Memory B cell (primary cell): ENCODE measurements at regions not wholly inside any gene's neighbourhood (a gene's known extent, or its start where the extent isn't known, plus 50 kb on each side); places are given as distances from the start of the nearest gene placed in this dataset.

Source experiments
- ATAC-seq: fragments of 150-1000 bp; cut with Tn5 transposase; 2 replicates; pipeline ENCODE4 v1.10.0; 2021; ENCODE audit warnings: low read depth, mild to moderate bottlenecking, moderate library complexity
- DNase-seq, 2 donors: peaks; one replicate each; pipeline ENCODE4 v3.0.0; 2022; ENCODE audit warnings: low spot score in 2 of 2
- H3K27ac Mint-ChIP-seq: one replicate; pipeline ENCODE4 v1.8.0; 2022; ENCODE audit warnings: mild to moderate bottlenecking, moderate library complexity, mixed read lengths
- H3K27me3 Mint-ChIP-seq: one replicate; pipeline ENCODE4 v1.8.0; 2022; ENCODE audit warnings: mixed read lengths
- H3K36me3 Mint-ChIP-seq: one replicate; pipeline ENCODE4 v1.8.0; 2022; ENCODE audit warnings: mild to moderate bottlenecking, mixed read lengths
- H3K4me1 Mint-ChIP-seq: one replicate; pipeline ENCODE4 v1.8.0; 2022; ENCODE audit warnings: mixed read lengths
- H3K4me3 Mint-ChIP-seq: one replicate; pipeline ENCODE4 v1.8.0; 2022; ENCODE audit warnings: mild to moderate bottlenecking, moderate library complexity, mixed read lengths
- H3K9me3 Mint-ChIP-seq: one replicate; pipeline ENCODE4 v1.8.0; 2022; ENCODE audit warnings: mixed read lengths

- H3K4me3 Mint-ChIP-seq, result no peak overlapping the region
- DNase-seq, result no peak
- no peak overlapping the region for H3K27ac Mint-ChIP-seq
- H3K36me3 Mint-ChIP-seq, result no peaks in the 10 kb centered on the region
- H3K27me3 Mint-ChIP-seq, result no peaks in the 10 kb centered on the region
- no peak for ATAC-seq
- no peaks in the 10 kb centered on the region for H3K4me1 Mint-ChIP-seq
- peaks cover 12% of the 10 kb centered on the region for H3K9me3 Mint-ChIP-seq
Measured at GRCh38 chr14:87483271-87484260, 509.4 kb downstream of the GALC start.

GRCh38 chr14:87468531-87468930, 524.5 kb downstream of the GALC start:
- ATAC-seq (no peak), DNase-seq (no peak)
- no peak overlapping the region for H3K4me3 Mint-ChIP-seq
- H3K36me3 Mint-ChIP-seq, result no peaks in the 10 kb centered on the region
- no peaks in the 10 kb centered on the region for H3K4me1 Mint-ChIP-seq
- H3K9me3 Mint-ChIP-seq, result peaks cover 2% of the 10 kb centered on the region
- H3K27ac Mint-ChIP-seq, result no peak overlapping the region
- H3K27me3 Mint-ChIP-seq, result no peaks in the 10 kb centered on the region

GRCh38 chr14:87467578-87467977, 525.4 kb downstream of the GALC start:
- no peaks in the 10 kb centered on the region for H3K36me3 Mint-ChIP-seq
- H3K4me3 Mint-ChIP-seq, result no peak overlapping the region
- no peak for DNase-seq
- H3K27ac Mint-ChIP-seq, result no peak overlapping the region
- no peaks in the 10 kb centered on the region for H3K4me1 Mint-ChIP-seq
- H3K27me3 Mint-ChIP-seq, result no peaks in the 10 kb centered on the region
- ATAC-seq, result no peak
- peaks cover 2% of the 10 kb centered on the region for H3K9me3 Mint-ChIP-seq

GRCh38 chr14:87465770-87466169, 527.2 kb downstream of the GALC start:
- no peak for ATAC-seq
- DNase-seq, result no peak
- H3K4me1 Mint-ChIP-seq, result no peaks in the 10 kb centered on the region
- H3K27ac Mint-ChIP-seq, result no peak overlapping the region
- peaks cover 2% of the 10 kb centered on the region for H3K9me3 Mint-ChIP-seq
- no peaks in the 10 kb centered on the region for H3K27me3 Mint-ChIP-seq
- H3K36me3 Mint-ChIP-seq, result no peaks in the 10 kb centered on the region
- no peak overlapping the region for H3K4me3 Mint-ChIP-seq

- ATAC-seq (no peak), DNase-seq (no peak)
- no peak overlapping the region for H3K4me3 Mint-ChIP-seq
- peaks cover 4% of the 10 kb centered on the region for H3K9me3 Mint-ChIP-seq
- no peaks in the 10 kb centered on the region for H3K27me3 Mint-ChIP-seq
- H3K36me3 Mint-ChIP-seq, result no peaks in the 10 kb centered on the region
- H3K27ac Mint-ChIP-seq, result no peak overlapping the region
- H3K4me1 Mint-ChIP-seq, result no peaks in the 10 kb centered on the region
Measured at GRCh38 chr14:87461704-87462103, 531.3 kb downstream of the GALC start.

GRCh38 chr14:87457720-87458119, 535.3 kb downstream of the GALC start:
- Mint-ChIP-seq H3K27ac (no peak overlapping the region), H3K9me3 (peaks cover 2% of the 10 kb centered on the region), H3K4me1 (no peaks in the 10 kb centered on the region), H3K27me3 (no peaks in the 10 kb centered on the region), H3K4me3 (no peak overlapping the region), H3K36me3 (no peaks in the 10 kb centered on the region)
- ATAC-seq (no peak), DNase-seq (no peak)

- Mint-ChIP-seq H3K36me3 (no peaks in the 10 kb centered on the region), H3K9me3 (no peaks in the 10 kb centered on the region), H3K4me1 (no peaks in the 10 kb centered on the region), H3K4me3 (no peak overlapping the region), H3K27ac (no peak overlapping the region), H3K27me3 (no peaks in the 10 kb centered on the region)
- ATAC-seq (no peak), DNase-seq (no peak)
Measured at GRCh38 chr14:87450193-87450592, 542.8 kb downstream of the GALC start.

GRCh38 chr14:87449016-87449415, 544.0 kb downstream of the GALC start:
- DNase-seq, result no peak
- Mint-ChIP-seq H3K9me3 (no peaks in the 10 kb centered on the region), H3K27ac (no peak overlapping the region), H3K4me1 (no peaks in the 10 kb centered on the region), H3K27me3 (no peaks in the 10 kb centered on the region), H3K4me3 (no peak overlapping the region), H3K36me3 (no peaks in the 10 kb centered on the region)
- no peak for ATAC-seq

GRCh38 chr14:87443787-87444186, 549.2 kb downstream of the GALC start:
- peaks cover 8% of the 10 kb centered on the region for H3K9me3 Mint-ChIP-seq
- no peaks in the 10 kb centered on the region for H3K4me1 Mint-ChIP-seq
- H3K27ac Mint-ChIP-seq, result no peak overlapping the region
- no peaks in the 10 kb centered on the region for H3K27me3 Mint-ChIP-seq
- H3K4me3 Mint-ChIP-seq, result no peak overlapping the region
- DNase-seq, result no peak
- no peaks in the 10 kb centered on the region for H3K36me3 Mint-ChIP-seq
- ATAC-seq, result no peak

GRCh38 chr14:87443039-87443438, 549.9 kb downstream of the GALC start:
- DNase-seq (no peak), ATAC-seq (no peak)
- H3K27me3 Mint-ChIP-seq, result no peaks in the 10 kb centered on the region
- no peak overlapping the region for H3K4me3 Mint-ChIP-seq
- H3K36me3 Mint-ChIP-seq, result no peaks in the 10 kb centered on the region
- H3K9me3 Mint-ChIP-seq, result peaks cover 9% of the 10 kb centered on the region
- no peaks in the 10 kb centered on the region for H3K4me1 Mint-ChIP-seq
- H3K27ac Mint-ChIP-seq, result no peak overlapping the region

- H3K36me3 Mint-ChIP-seq, result no peaks in the 10 kb centered on the region
- peaks cover 7% of the 10 kb centered on the region for H3K9me3 Mint-ChIP-seq
- no peaks in the 10 kb centered on the region for H3K4me1 Mint-ChIP-seq
- no peak overlapping the region for H3K27ac Mint-ChIP-seq
- no peak for DNase-seq
- ATAC-seq, result no peak
- H3K4me3 Mint-ChIP-seq, result no peak overlapping the region
- no peaks in the 10 kb centered on the region for H3K27me3 Mint-ChIP-seq
Measured at GRCh38 chr14:87437158-87437557, 555.8 kb downstream of the GALC start.

- no peak for DNase-seq
- Mint-ChIP-seq H3K4me1 (no peaks in the 10 kb centered on the region), H3K36me3 (no peaks in the 10 kb centered on the region), H3K4me3 (no peak overlapping the region), H3K9me3 (peaks cover 7% of the 10 kb centered on the region), H3K27ac (no peak overlapping the region), H3K27me3 (no peaks in the 10 kb centered on the region)
- no peak for ATAC-seq
Measured at GRCh38 chr14:87434680-87435079, 558.3 kb downstream of the GALC start.

- DNase-seq, result no peak
- Mint-ChIP-seq H3K4me1 (no peaks in the 10 kb centered on the region), H3K27ac (no peak overlapping the region), H3K4me3 (no peak overlapping the region), H3K9me3 (peaks cover 7% of the 10 kb centered on the region), H3K36me3 (no peaks in the 10 kb centered on the region), H3K27me3 (no peaks in the 10 kb centered on the region)
- ATAC-seq, result no peak
Measured at GRCh38 chr14:87434011-87434410, 559.0 kb downstream of the GALC start.

GRCh38 chr14:87432698-87433097, 560.3 kb downstream of the GALC start:
- ATAC-seq (no peak), DNase-seq (no peak)
- Mint-ChIP-seq H3K9me3 (peaks cover 6% of the 10 kb centered on the region), H3K27ac (no peak overlapping the region), H3K36me3 (no peaks in the 10 kb centered on the region), H3K4me1 (no peaks in the 10 kb centered on the region), H3K27me3 (no peaks in the 10 kb centered on the region), H3K4me3 (no peak overlapping the region)

GRCh38 chr14:87430810-87431209, 562.2 kb downstream of the GALC start:
- no peaks in the 10 kb centered on the region for H3K36me3 Mint-ChIP-seq

More at GRCh38 chr14:87430810-87431209, 562.2 kb downstream of the GALC start:
- DNase-seq, result no peak
- Mint-ChIP-seq H3K4me3 (no peak overlapping the region), H3K4me1 (no peaks in the 10 kb centered on the region), H3K27ac (no peak overlapping the region), H3K27me3 (no peaks in the 10 kb centered on the region), H3K9me3 (peaks cover 6% of the 10 kb centered on the region)
- no peak for ATAC-seq
